ENCODE measurements at regions not wholly inside any gene's neighbourhood (a gene's known extent, or its start where the extent isn't known, plus 50 kb on each side); places are given as distances from the start of the nearest gene placed in this dataset.

DNA sequence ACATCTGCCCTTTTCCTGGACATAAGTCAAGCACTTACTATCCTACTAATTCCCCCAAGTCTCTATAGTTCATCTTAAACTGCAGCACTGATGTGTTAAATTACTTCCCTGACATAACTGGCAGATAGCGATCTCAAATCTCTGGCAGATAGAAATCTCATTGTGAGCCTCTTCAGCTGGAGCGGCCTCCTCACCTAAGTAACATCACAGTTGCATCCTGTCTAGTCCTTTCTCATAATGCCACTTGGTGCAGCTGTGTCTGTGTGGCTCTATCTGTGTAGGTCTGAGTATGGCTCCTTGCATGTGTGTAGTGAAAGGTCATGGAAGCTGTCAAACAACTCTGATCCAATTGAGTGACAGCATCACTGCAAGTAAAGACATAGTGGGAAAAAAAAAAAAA is 53.6 kb upstream of the FST start:
- H3K4me3 ChIP-seq (ENCODE audit: low read depth, low read length) = no peak overlapping the region
- TF ChIP-seq, protein P1, sequence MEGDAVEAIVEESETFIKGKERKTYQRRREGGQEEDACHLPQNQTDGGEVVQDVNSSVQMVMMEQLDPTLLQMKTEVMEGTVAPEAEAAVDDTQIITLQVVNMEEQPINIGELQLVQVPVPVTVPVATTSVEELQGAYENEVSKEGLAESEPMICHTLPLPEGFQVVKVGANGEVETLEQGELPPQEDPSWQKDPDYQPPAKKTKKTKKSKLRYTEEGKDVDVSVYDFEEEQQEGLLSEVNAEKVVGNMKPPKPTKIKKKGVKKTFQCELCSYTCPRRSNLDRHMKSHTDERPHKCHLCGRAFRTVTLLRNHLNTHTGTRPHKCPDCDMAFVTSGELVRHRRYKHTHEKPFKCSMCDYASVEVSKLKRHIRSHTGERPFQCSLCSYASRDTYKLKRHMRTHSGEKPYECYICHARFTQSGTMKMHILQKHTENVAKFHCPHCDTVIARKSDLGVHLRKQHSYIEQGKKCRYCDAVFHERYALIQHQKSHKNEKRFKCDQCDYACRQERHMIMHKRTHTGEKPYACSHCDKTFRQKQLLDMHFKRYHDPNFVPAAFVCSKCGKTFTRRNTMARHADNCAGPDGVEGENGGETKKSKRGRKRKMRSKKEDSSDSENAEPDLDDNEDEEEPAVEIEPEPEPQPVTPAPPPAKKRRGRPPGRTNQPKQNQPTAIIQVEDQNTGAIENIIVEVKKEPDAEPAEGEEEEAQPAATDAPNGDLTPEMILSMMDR (IDR thresholded peaks at IDR 0.05; ENCODE audit: low read depth, low read length) = no peak

DNA sequence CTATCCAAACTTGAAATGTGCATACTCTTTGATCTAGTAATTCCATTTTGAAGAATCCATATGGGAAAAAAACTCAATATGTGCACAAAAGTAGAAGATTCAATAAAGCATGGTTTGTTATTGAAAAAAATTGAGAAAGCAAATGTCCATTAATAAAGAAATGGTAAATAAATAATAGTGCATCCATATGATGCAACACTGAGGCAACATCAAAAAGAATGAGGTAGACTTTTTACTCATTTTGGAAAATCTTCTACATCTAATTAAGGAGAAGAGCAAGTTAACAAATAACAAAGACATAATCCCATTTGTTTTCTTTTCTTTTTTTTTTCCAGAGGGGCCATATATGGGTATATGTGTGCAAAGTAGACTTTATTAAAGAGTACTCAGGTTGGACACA is 52.5 kb upstream of the FST start:
- TF ChIP-seq, protein P1 (IDR thresholded peaks at IDR 0.05; ENCODE audit: low read depth, low read length) = no peak
- H3K4me3 ChIP-seq (ENCODE audit: low read depth, low read length) = no peak overlapping the region

DNA sequence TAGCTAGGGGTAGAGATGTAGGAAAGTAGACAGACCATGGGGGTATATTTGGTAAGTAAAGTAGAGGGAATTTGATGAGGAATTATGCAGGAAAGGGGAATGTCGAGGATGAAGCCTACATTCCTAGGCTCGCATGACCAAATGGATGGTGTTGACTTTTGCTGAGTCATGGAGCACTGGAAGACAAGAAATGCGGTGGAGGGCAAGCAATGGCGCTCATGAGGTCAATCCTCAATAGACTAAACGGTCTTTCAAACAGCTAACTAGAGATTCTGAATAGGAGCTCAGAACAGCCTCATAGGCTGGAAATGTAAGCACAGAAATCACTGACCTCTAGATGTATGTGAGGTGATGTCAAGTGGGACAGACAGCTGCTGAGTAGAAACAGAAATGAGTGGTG is 50.7 kb upstream of the FST start:
- no peak overlapping the region for H3K4me3 ChIP-seq (ENCODE audit: low read depth, low read length)
- TF ChIP-seq, protein P1 (IDR thresholded peaks at IDR 0.05; ENCODE audit: low read depth, low read length) = no peak

DNA sequence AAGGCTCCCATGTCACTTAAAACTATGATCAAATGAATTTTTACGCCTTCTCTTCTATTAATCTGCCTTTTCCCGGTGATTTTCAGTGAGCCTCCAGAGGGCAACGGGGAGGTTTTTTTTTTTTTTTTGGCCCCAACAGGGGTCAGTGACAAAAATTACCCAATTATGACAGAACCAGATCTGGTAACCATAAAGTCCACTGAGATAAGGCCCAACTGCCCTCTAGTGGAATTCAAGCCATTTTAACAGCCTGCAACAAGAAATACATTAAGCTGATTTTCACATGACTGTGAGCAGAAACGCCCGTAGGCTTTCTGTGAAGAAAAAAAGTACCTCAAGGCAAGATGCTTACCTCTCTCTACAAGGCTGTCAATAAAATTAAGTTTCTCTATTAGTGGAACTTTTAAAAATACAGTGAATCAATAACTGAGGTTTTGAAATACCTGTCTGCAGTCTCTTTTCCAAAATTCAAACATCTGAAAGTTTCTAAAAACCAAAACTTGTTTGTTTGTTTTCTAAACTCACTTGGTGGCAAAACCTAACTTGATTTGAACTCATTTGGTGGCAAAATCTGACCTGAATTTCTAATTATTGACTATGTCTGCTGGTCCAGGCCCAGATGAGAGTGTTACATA is 49.7 kb upstream of the FST start:
- no peak overlapping the region for H3K4me3 ChIP-seq (ENCODE audit: low read depth, low read length)
- TF ChIP-seq, protein P1 (IDR thresholded peaks at IDR 0.05; ENCODE audit: low read depth, low read length) = peak; percentile 53; the same call in 1 of the 2 replicates
